HL-60 (cell line): ENCODE measurements at regions not wholly inside any gene's neighbourhood (a gene's known extent, or its start where the extent isn't known, plus 50 kb on each side); places are given as distances from the start of the nearest gene placed in this dataset.

Source experiments
- CTCF ChIP-seq: IDR thresholded peaks from one replicate; pipeline ENCODE4 v1.5.1; 2011; ENCODE audit warnings: low read length, control low read depth, inconsistent platforms; ENCODE audit not compliant: insufficient read depth
- REST ChIP-seq: IDR thresholded peaks from 2 replicates; pipeline ENCODE4 v1.6.1; 2012; ENCODE audit warnings: low read depth; ENCODE audit not compliant: insufficient replicate concordance

GRCh38 chr7:136667584-136667983, 200.9 kb upstream of the CHRM2 start:
- TF ChIP-seq CTCF (no peak), REST (no peak)
